GM19351 (cell line): ENCODE measurements at regions not wholly inside any gene's neighbourhood (a gene's known extent, or its start where the extent isn't known, plus 50 kb on each side); places are given as distances from the start of the nearest gene placed in this dataset.

Experiments
- ATAC-seq: cut with Tn5 transposase; IDR thresholded peaks from one replicate; pipeline ENCODE4 v1.9.1; 2021; ENCODE audit warnings: mild to moderate bottlenecking, moderate library complexity; ENCODE audit not compliant: unreplicated experiment

- no peak for ATAC-seq
Observed at GRCh38 chr3:181660337-181660736, 51.4 kb upstream of the SOX2 start.

- no peak for ATAC-seq
Observed at GRCh38 chr3:181637456-181637855, 74.3 kb upstream of the SOX2 start.

- ATAC-seq = no peak
Observed at GRCh38 chr3:181637056-181637455, 74.7 kb upstream of the SOX2 start.

GRCh38 chr3:181635141-181635540, 76.6 kb upstream of the SOX2 start:
- no peak for ATAC-seq

GRCh38 chr3:181633556-181633955, 78.2 kb upstream of the SOX2 start:
- ATAC-seq = no peak

- ATAC-seq = no peak
Observed at GRCh38 chr3:181631901-181632300, 79.8 kb upstream of the SOX2 start.

GRCh38 chr3:181630853-181631252, 80.9 kb upstream of the SOX2 start:
- ATAC-seq = no peak

GRCh38 chr3:181629711-181630110, 82.0 kb upstream of the SOX2 start:
- ATAC-seq = no peak

- no peak for ATAC-seq
Observed at GRCh38 chr3:181629029-181629428, 82.7 kb upstream of the SOX2 start.

GRCh38 chr3:181628384-181628783, 83.3 kb upstream of the SOX2 start:
- ATAC-seq = no peak

- no peak for ATAC-seq
Observed at GRCh38 chr3:181626036-181626435, 85.7 kb upstream of the SOX2 start.

- ATAC-seq = no peak
Observed at GRCh38 chr3:181623924-181624694, 87.6 kb upstream of the SOX2 start.

- no peak for ATAC-seq
Observed at GRCh38 chr3:181622365-181622764, 89.4 kb upstream of the SOX2 start.

- ATAC-seq = no peak
Observed at GRCh38 chr3:181619897-181620296, 91.8 kb upstream of the SOX2 start.

- no peak for ATAC-seq
Observed at GRCh38 chr3:181618260-181618659, 93.5 kb upstream of the SOX2 start.

- ATAC-seq = no peak
Observed at GRCh38 chr3:181616088-181617070, 95.3 kb upstream of the SOX2 start.

- ATAC-seq = no peak
Observed at GRCh38 chr3:181615666-181616065, 96.1 kb upstream of the SOX2 start.

- ATAC-seq = no peak
Observed at GRCh38 chr3:181614878-181615277, 96.8 kb upstream of the SOX2 start.

- no peak for ATAC-seq
Observed at GRCh38 chr3:181613813-181614212, 97.9 kb upstream of the SOX2 start.

- no peak for ATAC-seq
Observed at GRCh38 chr3:181613191-181613590, 98.5 kb upstream of the SOX2 start.

GRCh38 chr3:181610973-181611265, 100.8 kb upstream of the SOX2 start:
- ATAC-seq = no peak
